Stomach (tissue), 8 donors: ENCODE measurements at regions not wholly inside any gene's neighbourhood (a gene's known extent, or its start where the extent isn't known, plus 50 kb on each side); places are given as distances from the start of the nearest gene placed in this dataset.

Experiments used
- DNase-seq, 2 donors: peaks; one replicate each; pipeline versions ENCODE4 v3.0.0 to v3.0.0-alpha.2; 2013 to 2019
- H3K27ac ChIP-seq, 5 donors: fragments of 200-600 bp in 4 of 5; sonication (generic) in 4 of 5; one replicate each; pipeline ENCODE4 v1.5.1; 2013 to 2019; ENCODE audit warnings: mild to moderate bottlenecking in 1 of 5, moderate library complexity in 1 of 5
- H3K27me3 ChIP-seq, 3 donors: fragments of 200-600 bp; sonication (generic); one replicate each; pipeline ENCODE4 v1.5.1; 2017 to 2019; ENCODE audit warnings: mixed run types in 1 of 3
- H3K36me3 ChIP-seq, 4 donors: fragments of 200-600 bp; sonication (generic); 1 replicate in 3 of 4; 2 replicates in 1 of 4; pipeline ENCODE4 v1.5.1; 2016 to 2019
- H3K4me1 ChIP-seq, 4 donors: fragments of 200-600 bp; sonication (generic); one replicate each; pipeline ENCODE4 v1.5.1; 2016 to 2019
- H3K4me3 ChIP-seq, 4 donors: fragments of 200-600 bp; sonication (generic) in 3 of 4; one replicate each; pipeline ENCODE4 v1.5.1; 2016 to 2019; ENCODE audit warnings: mild to moderate bottlenecking in 1 of 4
- H3K9me3 ChIP-seq, 4 donors: fragments of 200-600 bp; sonication (generic); one replicate each; pipeline ENCODE4 v1.5.1; 2016 to 2019
- EP300 ChIP-seq: sonication (generic); formaldehyde crosslinking; IDR thresholded peaks from one replicate; pipeline ENCODE4 v1.6.1; 2017; ENCODE audit warnings: antibody characterized with exemption
- POLR2A ChIP-seq, 4 donors: fragments of 450-650 bp; IDR thresholded peaks; one replicate each; pipeline ENCODE4 v1.6.1; 2016; ENCODE audit warnings: antibody characterized with exemption in 4 of 4, control low read depth in 2 of 4, mild to moderate bottlenecking in 1 of 4, moderate library complexity in 1 of 4
- POLR2AphosphoS5 ChIP-seq, 3 donors: sonication (generic); formaldehyde crosslinking; IDR thresholded peaks; one replicate each; pipeline ENCODE4 v1.6.1; 2016; ENCODE audit warnings: antibody characterized with exemption in 3 of 3
- WGBS, 5 donors: extraction: QIAGEN DNeasy Blood & Tissue Kit in 3 of 5; methylation state at CpG; one replicate each; pipeline versions ENCODE4 v1.1.5 to v1.1.7; 2013 to 2018; 5-methylcytosine and 5-hydroxymethylcytosine counted together
- intact Hi-C: fragments of 100-400 bp; cut with DNase I; formaldehyde crosslinking; loops from one replicate; pipeline ENCODE4 v1.15.1; 2023; ENCODE audit warnings: low total_unique reads
- TF ChIP-seq, protein P1 (sequence below), 7 experiments: fragments of 450-650 bp in 4 of 7; fragments of 200-600 bp in 3 of 7; sonication (generic) in 3 of 7; IDR thresholded peaks; one replicate each; pipeline ENCODE4 v1.5.1; 2016 to 2019; ENCODE audit warnings: antibody characterized with exemption in 7 of 7, control low read depth in 2 of 7, mild to moderate bottlenecking in 1 of 7
- donor health status: healthy with polysubstance abuse.
- donor health status: Bipolar disorder and iron deficiency.
- donor health status: healthy.

DNA sequence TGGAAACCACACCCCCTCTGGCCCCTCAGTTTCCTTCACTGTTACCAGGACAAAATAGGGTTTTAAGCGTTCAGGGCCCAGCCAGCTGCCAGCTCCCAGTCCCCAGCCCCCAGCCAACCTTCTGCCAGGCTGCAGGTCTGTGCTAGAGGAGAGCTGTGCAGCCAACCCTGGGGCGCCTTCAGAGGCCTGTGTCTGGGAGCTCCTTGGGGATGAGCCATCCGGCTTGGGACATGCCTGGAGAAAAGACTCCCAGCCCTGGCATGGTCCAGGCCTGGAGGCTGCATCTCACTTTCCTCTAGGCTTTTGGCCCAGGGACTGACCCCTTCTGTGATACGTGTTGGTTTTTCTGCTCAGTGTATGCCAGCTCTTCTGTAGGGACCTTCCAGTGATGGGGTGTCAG lies 487.6 kb upstream of the MGMT start:
- H3K27me3 ChIP-seq, result no peaks in the 10 kb centered on the region
- WGBS, 5 donors, result 89 to 95% (median 92%) methylated on average over 4 of the region's 4 CpGs; no CpG with 5 or more reads in 1 of the 5 donors
- no peak overlapping the region for H3K4me3 ChIP-seq
- H3K4me1 ChIP-seq, result no peaks in the 10 kb centered on the region
- H3K27ac ChIP-seq, result no peak overlapping the region
- intact Hi-C loops, result no loop called here
- TF ChIP-seq, protein P1, sequence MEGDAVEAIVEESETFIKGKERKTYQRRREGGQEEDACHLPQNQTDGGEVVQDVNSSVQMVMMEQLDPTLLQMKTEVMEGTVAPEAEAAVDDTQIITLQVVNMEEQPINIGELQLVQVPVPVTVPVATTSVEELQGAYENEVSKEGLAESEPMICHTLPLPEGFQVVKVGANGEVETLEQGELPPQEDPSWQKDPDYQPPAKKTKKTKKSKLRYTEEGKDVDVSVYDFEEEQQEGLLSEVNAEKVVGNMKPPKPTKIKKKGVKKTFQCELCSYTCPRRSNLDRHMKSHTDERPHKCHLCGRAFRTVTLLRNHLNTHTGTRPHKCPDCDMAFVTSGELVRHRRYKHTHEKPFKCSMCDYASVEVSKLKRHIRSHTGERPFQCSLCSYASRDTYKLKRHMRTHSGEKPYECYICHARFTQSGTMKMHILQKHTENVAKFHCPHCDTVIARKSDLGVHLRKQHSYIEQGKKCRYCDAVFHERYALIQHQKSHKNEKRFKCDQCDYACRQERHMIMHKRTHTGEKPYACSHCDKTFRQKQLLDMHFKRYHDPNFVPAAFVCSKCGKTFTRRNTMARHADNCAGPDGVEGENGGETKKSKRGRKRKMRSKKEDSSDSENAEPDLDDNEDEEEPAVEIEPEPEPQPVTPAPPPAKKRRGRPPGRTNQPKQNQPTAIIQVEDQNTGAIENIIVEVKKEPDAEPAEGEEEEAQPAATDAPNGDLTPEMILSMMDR (IDR thresholded peaks at IDR 0.05), result no peak
- TF ChIP-seq POLR2A (IDR thresholded peaks at IDR 0.05) (no peak), EP300 (no peak), POLR2AphosphoS5 (IDR thresholded peaks at IDR 0.05) (no peak)
- no peak for DNase-seq
- H3K9me3 ChIP-seq, result no peaks in the 10 kb centered on the region
- no peaks in the 10 kb centered on the region for H3K36me3 ChIP-seq

DNA sequence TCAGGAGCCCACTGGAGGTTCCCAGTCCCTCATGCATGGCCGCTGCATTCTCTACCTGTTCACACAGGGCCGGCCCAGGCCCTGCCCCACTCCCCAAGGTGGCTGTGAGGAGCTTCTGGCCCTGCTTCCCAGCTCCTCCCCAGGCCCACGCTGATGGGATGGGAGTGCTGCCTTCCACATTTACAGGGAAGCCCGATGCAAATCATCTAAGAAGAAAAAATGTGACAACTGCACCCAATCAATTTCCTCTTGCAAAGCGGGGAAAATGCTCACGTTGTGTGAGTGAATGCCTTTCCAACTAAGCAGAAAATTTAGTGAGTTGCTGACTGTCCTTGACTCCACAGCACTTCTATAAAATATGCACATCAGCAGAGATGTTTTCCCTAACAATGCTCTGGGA lies 485.8 kb upstream of the MGMT start:
- Histone ChIP-seq H3K4me1 (no peaks in the 10 kb centered on the region), H3K9me3 (no peaks in the 10 kb centered on the region), H3K27ac (no peak overlapping the region), H3K4me3 (no peak overlapping the region), H3K27me3 (peaks cover 0 to 3% (median 0%) of the 10 kb centered on the region in 3 donors), H3K36me3 (no peaks in the 10 kb centered on the region)
- intact Hi-C loops, result no loop called here
- no peak for TF ChIP-seq POLR2AphosphoS5 (IDR thresholded peaks at IDR 0.05)
- TF ChIP-seq EP300, result no peak
- no peak for TF ChIP-seq POLR2A (IDR thresholded peaks at IDR 0.05)
- TF ChIP-seq, protein P1 (IDR thresholded peaks at IDR 0.05), result no peak
- DNase-seq, result no peak
- 64 to 75% (median 69%) methylated on average over 6 of the region's 6 CpGs for WGBS, 5 donors

DNA sequence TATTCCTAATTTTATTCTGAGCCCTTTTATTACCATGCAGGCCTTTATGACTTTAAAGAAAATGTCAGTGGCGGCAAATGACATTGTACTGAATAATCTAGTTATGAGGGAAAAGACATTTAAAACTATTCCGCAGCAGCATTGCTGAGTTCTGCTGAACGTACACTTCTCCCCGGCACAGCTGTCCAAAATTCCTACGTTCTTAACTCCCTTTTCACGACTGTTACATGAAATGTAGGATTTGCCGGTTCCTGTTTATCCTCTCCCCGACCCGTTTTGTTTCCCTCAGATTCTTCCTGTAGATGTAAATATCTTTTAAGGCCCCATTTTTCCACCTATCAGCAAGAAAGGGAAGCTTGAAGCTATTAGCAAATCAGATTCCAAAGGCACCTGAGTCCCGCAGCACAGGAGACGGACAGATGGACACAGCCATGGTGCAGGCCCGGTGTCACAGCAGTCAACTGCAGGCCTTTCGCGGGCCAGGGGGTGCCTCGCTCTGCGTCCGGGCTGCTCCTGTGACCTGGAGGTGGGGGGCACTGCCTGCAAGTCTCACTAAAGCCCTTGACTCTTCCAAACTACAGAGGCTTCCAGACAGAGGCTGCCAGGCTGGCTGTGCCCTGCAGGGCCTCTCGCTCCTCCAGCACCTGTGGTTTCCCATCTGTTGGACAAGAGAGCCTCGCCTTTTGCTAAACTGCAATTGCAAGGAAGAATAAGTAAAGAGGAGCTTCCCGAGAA lies 485.0 kb upstream of the MGMT start:
- DNase-seq, result peak in 1 of 2 donors; percentile 23
- H3K9me3 ChIP-seq, result no peaks in the 10 kb centered on the region
- TF ChIP-seq EP300, result no peak
- TF ChIP-seq, protein P1 (IDR thresholded peaks at IDR 0.05), result no peak
- no peak for TF ChIP-seq POLR2AphosphoS5 (IDR thresholded peaks at IDR 0.05)
- TF ChIP-seq POLR2A (IDR thresholded peaks at IDR 0.05), result no peak
- intact Hi-C loops, result no loop called here
- WGBS, 5 donors, result 80 to 89% (median 83%) methylated on average over 17 to 20 of the region's 20 CpGs
- H3K27me3 ChIP-seq, result peaks cover 0 to 3% (median 0%) of the 10 kb centered on the region in 3 donors
- no peak overlapping the region for H3K4me3 ChIP-seq
- H3K36me3 ChIP-seq, result no peaks in the 10 kb centered on the region
- H3K4me1 ChIP-seq, result no peaks in the 10 kb centered on the region
- no peak overlapping the region for H3K27ac ChIP-seq

DNA sequence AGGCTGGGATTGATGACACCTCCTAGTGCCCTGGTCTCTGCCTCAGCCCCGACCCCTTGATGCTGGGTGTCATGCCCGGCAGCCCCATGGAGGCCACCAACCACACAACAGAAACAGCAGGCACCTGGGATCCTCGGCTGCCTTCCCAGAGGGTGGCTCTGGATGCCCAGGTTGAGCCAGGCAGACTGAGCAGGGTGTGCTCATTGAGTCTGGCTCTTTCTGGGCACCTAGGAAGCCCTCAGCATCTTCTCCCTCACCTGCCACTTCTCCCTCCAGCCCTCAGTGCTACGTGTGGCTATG lies 484.5 kb upstream of the MGMT start:
- no peak for DNase-seq

More for the DNA sequence above, 484.5 kb upstream of the MGMT start:
- TF ChIP-seq EP300 (no peak), POLR2AphosphoS5 (IDR thresholded peaks at IDR 0.05) (no peak), POLR2A (IDR thresholded peaks at IDR 0.05) (no peak)
- TF ChIP-seq, protein P1 (IDR thresholded peaks at IDR 0.05), result no peak
- Histone ChIP-seq H3K27ac (no peak overlapping the region), H3K9me3 (no peaks in the 10 kb centered on the region), H3K4me1 (no peaks in the 10 kb centered on the region), H3K36me3 (no peaks in the 10 kb centered on the region), H3K4me3 (no peak overlapping the region), H3K27me3 (peaks cover 0 to 3% (median 3%) of the 10 kb centered on the region in 3 donors)
- intact Hi-C loops, result no loop called here
- WGBS, 5 donors, result 62 to 85% (median 75%) methylated on average over 1 to 4 of the region's 4 CpGs
